ENCODE measurements at regions not wholly inside any gene's neighbourhood (a gene's known extent, or its start where the extent isn't known, plus 50 kb on each side); places are given as distances from the start of the nearest gene placed in this dataset.

DNA sequence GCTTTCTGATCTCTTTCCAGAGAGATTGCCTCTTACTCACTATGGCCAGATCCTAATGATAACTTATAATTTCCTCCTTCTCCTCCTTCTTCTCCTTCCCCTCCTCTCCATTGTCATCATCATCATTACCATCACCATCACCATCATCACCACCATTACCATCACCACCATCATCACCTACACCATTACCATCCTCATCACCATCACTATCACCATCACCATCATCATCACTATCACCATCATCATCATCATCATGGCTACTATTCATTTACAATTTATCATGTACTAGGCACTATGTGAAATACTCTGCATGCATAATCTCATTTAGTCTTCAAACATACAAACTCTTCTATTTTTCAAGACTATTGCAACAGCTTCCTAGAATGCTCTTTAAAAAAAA is 540.9 kb upstream of the C16orf82 start:
- TF ChIP-seq POLR2A (IDR thresholded peaks at IDR 0.05; ENCODE audit: borderline replicate concordance, extremely low read depth, insufficient read depth, insufficient read length) (no peak), SP1 (IDR thresholded peaks at IDR 0.05; ENCODE audit: low read depth) (no peak), CEBPB (IDR thresholded peaks at IDR 0.05; ENCODE audit: low read depth) (no peak), RAD21 (IDR thresholded peaks at IDR 0.05; ENCODE audit: low read depth) (no peak), SIN3A (IDR thresholded peaks at IDR 0.05; ENCODE audit: low read depth) (no peak), ELF1 (IDR thresholded peaks at IDR 0.05; ENCODE audit: borderline replicate concordance, low read depth) (no peak), CBX3 (IDR thresholded peaks at IDR 0.05; ENCODE audit: low read depth) (no peak), YY1 (IDR thresholded peaks at IDR 0.05; ENCODE audit: extremely low read depth, insufficient replicate concordance, low read depth, low read length) (no peak), POLR2AphosphoS5 (IDR thresholded peaks at IDR 0.05; ENCODE audit: low read depth, low read length) (no peak)
- TF ChIP-seq, protein P1, sequence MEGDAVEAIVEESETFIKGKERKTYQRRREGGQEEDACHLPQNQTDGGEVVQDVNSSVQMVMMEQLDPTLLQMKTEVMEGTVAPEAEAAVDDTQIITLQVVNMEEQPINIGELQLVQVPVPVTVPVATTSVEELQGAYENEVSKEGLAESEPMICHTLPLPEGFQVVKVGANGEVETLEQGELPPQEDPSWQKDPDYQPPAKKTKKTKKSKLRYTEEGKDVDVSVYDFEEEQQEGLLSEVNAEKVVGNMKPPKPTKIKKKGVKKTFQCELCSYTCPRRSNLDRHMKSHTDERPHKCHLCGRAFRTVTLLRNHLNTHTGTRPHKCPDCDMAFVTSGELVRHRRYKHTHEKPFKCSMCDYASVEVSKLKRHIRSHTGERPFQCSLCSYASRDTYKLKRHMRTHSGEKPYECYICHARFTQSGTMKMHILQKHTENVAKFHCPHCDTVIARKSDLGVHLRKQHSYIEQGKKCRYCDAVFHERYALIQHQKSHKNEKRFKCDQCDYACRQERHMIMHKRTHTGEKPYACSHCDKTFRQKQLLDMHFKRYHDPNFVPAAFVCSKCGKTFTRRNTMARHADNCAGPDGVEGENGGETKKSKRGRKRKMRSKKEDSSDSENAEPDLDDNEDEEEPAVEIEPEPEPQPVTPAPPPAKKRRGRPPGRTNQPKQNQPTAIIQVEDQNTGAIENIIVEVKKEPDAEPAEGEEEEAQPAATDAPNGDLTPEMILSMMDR (IDR thresholded peaks at IDR 0.05 in 2 of 3, conservative IDR thresholded peaks at IDR 0.05 in 1 of 3; ENCODE audit: borderline replicate concordance in 1 of 3, insufficient read depth in 1 of 3, low read depth in 2 of 3, low read length in 2 of 3), result no peak
- TF ChIP-seq, protein P2, sequence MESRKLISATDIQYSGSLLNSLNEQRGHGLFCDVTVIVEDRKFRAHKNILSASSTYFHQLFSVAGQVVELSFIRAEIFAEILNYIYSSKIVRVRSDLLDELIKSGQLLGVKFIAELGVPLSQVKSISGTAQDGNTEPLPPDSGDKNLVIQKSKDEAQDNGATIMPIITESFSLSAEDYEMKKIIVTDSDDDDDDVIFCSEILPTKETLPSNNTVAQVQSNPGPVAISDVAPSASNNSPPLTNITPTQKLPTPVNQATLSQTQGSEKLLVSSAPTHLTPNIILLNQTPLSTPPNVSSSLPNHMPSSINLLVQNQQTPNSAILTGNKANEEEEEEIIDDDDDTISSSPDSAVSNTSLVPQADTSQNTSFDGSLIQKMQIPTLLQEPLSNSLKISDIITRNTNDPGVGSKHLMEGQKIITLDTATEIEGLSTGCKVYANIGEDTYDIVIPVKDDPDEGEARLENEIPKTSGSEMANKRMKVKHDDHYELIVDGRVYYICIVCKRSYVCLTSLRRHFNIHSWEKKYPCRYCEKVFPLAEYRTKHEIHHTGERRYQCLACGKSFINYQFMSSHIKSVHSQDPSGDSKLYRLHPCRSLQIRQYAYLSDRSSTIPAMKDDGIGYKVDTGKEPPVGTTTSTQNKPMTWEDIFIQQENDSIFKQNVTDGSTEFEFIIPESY (IDR thresholded peaks at IDR 0.05; ENCODE audit: extremely low read depth, insufficient replicate concordance, low read length), result no peak
- TF ChIP-seq, protein P3, sequence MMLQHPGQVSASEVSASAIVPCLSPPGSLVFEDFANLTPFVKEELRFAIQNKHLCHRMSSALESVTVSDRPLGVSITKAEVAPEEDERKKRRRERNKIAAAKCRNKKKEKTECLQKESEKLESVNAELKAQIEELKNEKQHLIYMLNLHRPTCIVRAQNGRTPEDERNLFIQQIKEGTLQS (IDR thresholded peaks at IDR 0.05), result no peak
- ATAC-seq (no peak), DNase-seq (ENCODE audit: low read depth, low spot score) (no peak)
- Histone ChIP-seq H3K36me3 (ENCODE audit: control insufficient read depth in 1 of 2, insufficient read depth in 2 of 2, low read length in 2 of 2) (no peaks in the 10 kb centered on the region), H3K4me1 (ENCODE audit: control insufficient read depth in 1 of 2, insufficient read depth in 2 of 2, low read length in 2 of 2) (no peaks in the 10 kb centered on the region), H4K20me1 (ENCODE audit: insufficient read depth) (no peaks in the 10 kb centered on the region), H3K4me3 (replicated peaks in 1 of 2; ENCODE audit: low read depth in 1 of 2, low read length in 2 of 2) (no peak overlapping the region), H3K4me2 (ENCODE audit: low read length) (no peak overlapping the region), H2AFZ (ENCODE audit: low read depth, low read length, poor library complexity, severe bottlenecking) (no peak overlapping the region), H3K9me3 (ENCODE audit: control insufficient read depth in 1 of 2, insufficient read depth in 1 of 2, low read depth in 1 of 2, low read length in 2 of 2) (peaks cover 0 to 10% of the 10 kb centered on the region in 2 experiments; a peak in 1 of 4 replicates), H3K27me3 (ENCODE audit: insufficient read depth, low read length) (no peaks in the 10 kb centered on the region), H3K9ac (ENCODE audit: low read length) (no peak overlapping the region), H3K27ac (ENCODE audit: low read depth, low read length) (no peak overlapping the region), H3K9me2 (ENCODE audit: insufficient read depth) (no peaks in the 10 kb centered on the region), H3K79me2 (ENCODE audit: insufficient read depth, low read length) (no peaks in the 10 kb centered on the region)
- intact Hi-C loops (cut with micrococcal nuclease), result no loop called here
- CTCF ChIA-PET, result no interaction called here
- BruUV-seq (replicated peaks), result no TSS peak
- POLR2A ChIA-PET, result no interaction called here
- RAD21 ChIA-PET (ENCODE audit: low non-redundant PET in 1 of 2, low total read pairs in 2 of 2, uncharacterized antibody in 2 of 2, unreplicated experiment in 2 of 2), result no interaction called here
